ENCODE measurements at regions not wholly inside any gene's neighbourhood (a gene's known extent, or its start where the extent isn't known, plus 50 kb on each side); places are given as distances from the start of the nearest gene placed in this dataset.

DNA sequence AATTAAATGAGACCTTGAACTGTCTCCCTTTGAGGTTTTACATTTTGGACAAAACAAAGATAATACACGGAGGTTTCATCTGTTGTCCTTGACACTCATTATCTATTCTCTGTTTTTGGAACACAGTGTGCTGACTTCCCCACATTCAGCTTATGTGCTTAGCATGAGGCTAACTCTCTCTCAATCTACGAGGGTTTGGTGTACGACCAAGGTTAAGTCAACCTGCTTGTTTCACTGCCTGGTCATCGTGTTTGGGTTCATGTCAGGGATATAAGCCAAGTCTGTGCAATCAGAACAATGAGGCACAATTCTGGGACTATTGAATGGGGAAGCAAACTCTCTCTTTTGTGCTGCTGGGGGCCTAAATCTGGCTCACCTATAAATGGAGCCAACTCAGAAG, 328.5 kb upstream of the USP25 start:
- no peaks in the 10 kb centered on the region for H3K4me1 ChIP-seq (ENCODE audit: control insufficient read depth in 3 of 3, insufficient read depth in 3 of 3, low read length in 3 of 3)
- H3K4me3 ChIP-seq (ENCODE audit: low read length in 3 of 3), result no peak overlapping the region
- no peaks in the 10 kb centered on the region for H3K9me3 ChIP-seq (ENCODE audit: control insufficient read depth in 3 of 3, low read length in 3 of 3)
- no peaks in the 10 kb centered on the region for H3K27me3 ChIP-seq (ENCODE audit: control insufficient read depth in 3 of 3, insufficient read depth in 3 of 3, low read length in 3 of 3)
- no peak overlapping the region for H3K9ac ChIP-seq (ENCODE audit: low read depth in 1 of 3, low read length in 3 of 3)
- no peaks in the 10 kb centered on the region for H3K36me3 ChIP-seq (ENCODE audit: control insufficient read depth in 3 of 3, insufficient read depth in 3 of 3, low read length in 3 of 3)
- H3K27ac ChIP-seq (ENCODE audit: low read depth, low read length), result no peak overlapping the region

DNA sequence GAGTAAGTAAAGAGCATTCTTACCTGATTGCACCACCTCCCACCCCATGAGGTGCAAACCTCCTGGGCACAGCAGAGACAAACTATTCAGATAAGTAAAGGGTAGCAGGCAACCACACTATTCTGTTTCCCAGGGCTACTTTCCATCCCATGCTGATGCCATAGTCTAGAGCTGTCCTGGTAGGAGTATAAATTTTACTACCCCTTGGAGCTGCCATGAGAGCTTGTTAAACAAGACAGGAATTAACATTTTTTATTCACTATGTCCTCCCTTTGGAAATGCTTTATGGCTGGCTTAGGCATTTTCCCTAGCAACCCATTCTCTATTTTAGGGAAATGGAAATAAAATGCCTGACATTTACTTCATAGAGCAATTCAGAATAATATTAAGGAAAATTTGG, 324.6 kb upstream of the USP25 start:
- peaks cover 0 to 4% (median 2%) of the 10 kb centered on the region in 3 donors for H3K4me1 ChIP-seq (ENCODE audit: control insufficient read depth in 3 of 3, insufficient read depth in 3 of 3, low read length in 3 of 3)

DNA sequence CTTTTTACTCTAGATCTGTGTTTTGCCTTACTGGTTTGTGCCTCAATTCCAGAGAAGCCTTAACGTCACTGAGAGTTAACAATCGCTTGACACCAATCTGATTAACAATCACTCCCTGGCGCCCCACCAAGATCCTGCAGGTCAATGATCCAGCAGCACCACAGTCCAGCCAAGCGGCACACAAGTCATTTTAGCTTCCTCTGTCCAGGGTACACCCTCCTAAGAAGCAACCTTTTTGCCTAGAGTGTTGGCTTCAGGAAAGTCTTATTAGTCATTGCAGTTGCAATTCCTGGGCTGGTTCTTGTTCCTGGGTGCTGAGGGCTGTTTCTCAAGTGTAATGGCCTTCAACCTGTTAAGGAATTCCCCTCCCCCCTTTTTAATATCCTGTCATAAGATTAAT, 323.0 kb upstream of the USP25 start:
- Histone ChIP-seq H3K27ac (ENCODE audit: low read depth, low read length) (no peak overlapping the region), H3K9ac (ENCODE audit: low read depth in 1 of 3, low read length in 3 of 3) (no peak overlapping the region), H3K36me3 (ENCODE audit: control insufficient read depth in 3 of 3, insufficient read depth in 3 of 3, low read length in 3 of 3) (no peaks in the 10 kb centered on the region), H3K4me1 (ENCODE audit: control insufficient read depth in 3 of 3, insufficient read depth in 3 of 3, low read length in 3 of 3) (peaks cover 0 to 4% (median 2%) of the 10 kb centered on the region in 3 donors), H3K27me3 (ENCODE audit: control insufficient read depth in 3 of 3, insufficient read depth in 3 of 3, low read length in 3 of 3) (no peaks in the 10 kb centered on the region), H3K9me3 (ENCODE audit: control insufficient read depth in 3 of 3, low read length in 3 of 3) (no peaks in the 10 kb centered on the region), H3K4me3 (ENCODE audit: low read length in 3 of 3) (no peak overlapping the region)

More for the DNA sequence above, 324.6 kb upstream of the USP25 start:
- Histone ChIP-seq H3K4me3 (ENCODE audit: low read length in 3 of 3) (no peak overlapping the region), H3K27me3 (ENCODE audit: control insufficient read depth in 3 of 3, insufficient read depth in 3 of 3, low read length in 3 of 3) (no peaks in the 10 kb centered on the region), H3K9ac (ENCODE audit: low read depth in 1 of 3, low read length in 3 of 3) (no peak overlapping the region), H3K27ac (ENCODE audit: low read depth, low read length) (no peak overlapping the region), H3K36me3 (ENCODE audit: control insufficient read depth in 3 of 3, insufficient read depth in 3 of 3, low read length in 3 of 3) (no peaks in the 10 kb centered on the region), H3K9me3 (ENCODE audit: control insufficient read depth in 3 of 3, low read length in 3 of 3) (no peaks in the 10 kb centered on the region)

DNA sequence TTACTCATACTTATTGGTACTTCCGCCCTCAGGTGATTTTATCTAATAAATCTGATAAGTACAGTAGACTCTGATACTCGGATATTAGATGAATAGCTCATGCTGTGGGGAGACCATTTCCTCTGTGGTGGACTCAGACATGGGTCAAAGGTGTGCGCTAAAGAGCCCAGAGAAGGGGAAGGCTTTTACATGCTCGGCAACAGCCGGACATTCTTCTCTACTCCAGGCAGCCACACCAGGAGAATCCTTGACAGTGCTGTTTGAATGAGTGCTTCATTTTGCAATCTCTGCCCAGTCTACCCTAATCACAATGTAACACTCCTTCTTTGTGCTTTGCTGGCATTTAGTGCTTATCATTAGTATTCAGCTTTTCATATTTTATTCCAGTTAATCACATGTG, 322.2 kb upstream of the USP25 start:
- H3K9me3 ChIP-seq (ENCODE audit: control insufficient read depth in 3 of 3, low read length in 3 of 3), result no peaks in the 10 kb centered on the region
- H3K4me3 ChIP-seq (ENCODE audit: low read length in 3 of 3), result no peak overlapping the region
- H3K27me3 ChIP-seq (ENCODE audit: control insufficient read depth in 3 of 3, insufficient read depth in 3 of 3, low read length in 3 of 3), result no peaks in the 10 kb centered on the region
- H3K9ac ChIP-seq (ENCODE audit: low read depth in 1 of 3, low read length in 3 of 3), result no peak overlapping the region
- no peak overlapping the region for H3K27ac ChIP-seq (ENCODE audit: low read depth, low read length)
- H3K4me1 ChIP-seq (ENCODE audit: control insufficient read depth in 3 of 3, insufficient read depth in 3 of 3, low read length in 3 of 3), result peaks cover 0 to 4% (median 2%) of the 10 kb centered on the region in 3 donors
- no peaks in the 10 kb centered on the region for H3K36me3 ChIP-seq (ENCODE audit: control insufficient read depth in 3 of 3, insufficient read depth in 3 of 3, low read length in 3 of 3)

DNA sequence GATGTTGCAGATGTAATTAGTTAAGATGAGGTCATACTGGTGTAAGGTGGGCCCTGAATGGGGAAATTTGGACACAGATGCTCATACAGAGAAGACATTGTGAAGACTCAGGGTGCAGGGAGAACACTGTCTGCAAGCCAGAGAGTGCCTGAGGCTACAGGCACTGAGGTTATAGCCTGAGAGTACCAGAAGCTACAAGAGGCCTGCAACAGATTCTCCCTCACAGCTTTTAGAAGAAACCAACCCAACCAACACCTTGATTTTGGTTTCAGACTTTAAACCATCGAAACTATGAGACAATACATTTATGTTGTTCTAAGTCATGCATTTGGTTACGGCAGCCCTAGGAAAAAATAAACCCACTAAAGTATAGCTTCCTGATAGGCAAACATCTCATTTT, 321.7 kb upstream of the USP25 start:
- H3K27me3 ChIP-seq (ENCODE audit: control insufficient read depth in 3 of 3, insufficient read depth in 3 of 3, low read length in 3 of 3), result no peaks in the 10 kb centered on the region
- H3K4me3 ChIP-seq (ENCODE audit: low read length in 3 of 3), result no peak overlapping the region
- H3K36me3 ChIP-seq (ENCODE audit: control insufficient read depth in 3 of 3, insufficient read depth in 3 of 3, low read length in 3 of 3), result no peaks in the 10 kb centered on the region
- no peak overlapping the region for H3K9ac ChIP-seq (ENCODE audit: low read depth in 1 of 3, low read length in 3 of 3)
- H3K4me1 ChIP-seq (ENCODE audit: control insufficient read depth in 3 of 3, insufficient read depth in 3 of 3, low read length in 3 of 3), result peaks cover 0 to 4% (median 2%) of the 10 kb centered on the region in 3 donors
- H3K27ac ChIP-seq (ENCODE audit: low read depth, low read length), result no peak overlapping the region
- H3K9me3 ChIP-seq (ENCODE audit: control insufficient read depth in 3 of 3, low read length in 3 of 3), result no peaks in the 10 kb centered on the region

DNA sequence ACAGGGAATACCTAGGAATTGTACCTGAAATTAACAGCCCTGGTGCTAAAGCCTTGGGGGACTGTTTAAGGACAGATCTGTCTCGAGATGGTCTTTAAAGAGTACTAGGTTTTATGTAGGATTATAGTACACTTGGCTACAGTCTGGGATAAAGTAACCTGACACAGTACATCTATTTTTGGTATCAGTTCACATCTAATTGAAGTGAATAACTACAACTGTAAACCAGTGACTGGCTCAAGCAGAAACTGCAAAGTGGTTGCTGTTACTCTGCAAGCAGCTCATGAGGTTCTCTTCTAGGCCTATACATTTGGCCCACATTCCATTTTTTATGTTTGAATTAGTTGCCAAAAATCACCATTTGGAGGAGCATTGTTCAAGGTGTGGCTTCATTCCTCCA, 320.8 kb upstream of the USP25 start:
- H3K27me3 ChIP-seq (ENCODE audit: control insufficient read depth in 3 of 3, insufficient read depth in 3 of 3, low read length in 3 of 3), result no peaks in the 10 kb centered on the region
- no peaks in the 10 kb centered on the region for H3K9me3 ChIP-seq (ENCODE audit: control insufficient read depth in 3 of 3, low read length in 3 of 3)
- peaks cover 0 to 4% (median 2%) of the 10 kb centered on the region in 3 donors for H3K4me1 ChIP-seq (ENCODE audit: control insufficient read depth in 3 of 3, insufficient read depth in 3 of 3, low read length in 3 of 3)
- H3K36me3 ChIP-seq (ENCODE audit: control insufficient read depth in 3 of 3, insufficient read depth in 3 of 3, low read length in 3 of 3), result no peaks in the 10 kb centered on the region
- H3K27ac ChIP-seq (ENCODE audit: low read depth, low read length), result no peak overlapping the region
- no peak overlapping the region for H3K4me3 ChIP-seq (ENCODE audit: low read length in 3 of 3)
- H3K9ac ChIP-seq (ENCODE audit: low read depth in 1 of 3, low read length in 3 of 3), result no peak overlapping the region

DNA sequence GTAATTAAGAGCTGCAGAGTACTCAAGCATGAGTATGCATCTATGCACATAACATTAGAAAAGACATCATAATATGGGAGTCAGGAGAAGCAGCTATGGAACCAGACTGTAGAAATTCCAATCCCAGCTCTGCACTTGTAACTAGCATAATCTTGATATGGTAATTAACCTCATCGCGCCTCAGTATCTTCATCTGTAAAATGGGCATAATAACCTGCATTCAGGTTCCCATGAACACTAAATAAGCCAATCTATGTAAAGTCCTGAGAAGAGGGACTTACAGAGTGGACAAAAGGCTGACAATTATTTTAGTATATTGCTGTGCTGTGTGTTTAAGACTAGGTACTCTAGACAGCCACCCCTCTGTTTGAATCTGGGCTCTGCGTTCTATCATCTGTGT, 318.9 kb upstream of the USP25 start:
- Histone ChIP-seq H3K27ac (ENCODE audit: low read depth, low read length) (no peak overlapping the region), H3K9ac (ENCODE audit: low read depth in 1 of 3, low read length in 3 of 3) (no peak overlapping the region), H3K4me1 (ENCODE audit: control insufficient read depth in 3 of 3, insufficient read depth in 3 of 3, low read length in 3 of 3) (peaks cover 0 to 4% (median 2%) of the 10 kb centered on the region in 3 donors), H3K27me3 (ENCODE audit: control insufficient read depth in 3 of 3, insufficient read depth in 3 of 3, low read length in 3 of 3) (no peaks in the 10 kb centered on the region), H3K9me3 (ENCODE audit: control insufficient read depth in 3 of 3, low read length in 3 of 3) (no peaks in the 10 kb centered on the region), H3K36me3 (ENCODE audit: control insufficient read depth in 3 of 3, insufficient read depth in 3 of 3, low read length in 3 of 3) (no peaks in the 10 kb centered on the region), H3K4me3 (ENCODE audit: low read length in 3 of 3) (no peak overlapping the region)

DNA sequence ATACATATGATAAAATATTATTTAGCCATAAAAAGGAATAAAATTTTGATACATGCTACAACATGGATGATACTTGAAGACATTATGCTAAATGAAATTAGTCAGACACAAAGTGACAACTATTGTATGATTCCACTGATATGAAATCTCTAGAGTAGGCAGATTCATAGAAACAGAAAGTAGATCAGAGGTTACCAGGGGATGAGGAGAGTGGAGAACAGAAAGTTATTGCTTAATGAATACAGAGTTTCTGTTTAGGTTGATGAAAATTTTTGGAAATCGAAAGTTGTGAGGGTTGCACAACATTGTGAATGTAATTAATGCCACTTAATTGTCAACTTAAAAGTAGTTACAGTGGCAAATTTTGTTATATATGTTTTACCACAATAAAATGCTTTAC, 315.7 kb upstream of the USP25 start:
- Histone ChIP-seq H3K4me3 (ENCODE audit: low read length in 3 of 3) (no peak overlapping the region), H3K27ac (ENCODE audit: low read depth, low read length) (no peak overlapping the region), H3K4me1 (ENCODE audit: control insufficient read depth in 3 of 3, insufficient read depth in 3 of 3, low read length in 3 of 3) (peaks cover 0 to 3% (median 0%) of the 10 kb centered on the region in 3 donors), H3K9me3 (ENCODE audit: control insufficient read depth in 3 of 3, low read length in 3 of 3) (no peaks in the 10 kb centered on the region), H3K27me3 (ENCODE audit: control insufficient read depth in 3 of 3, insufficient read depth in 3 of 3, low read length in 3 of 3) (no peaks in the 10 kb centered on the region), H3K9ac (ENCODE audit: low read depth in 1 of 3, low read length in 3 of 3) (no peak overlapping the region), H3K36me3 (ENCODE audit: control insufficient read depth in 3 of 3, insufficient read depth in 3 of 3, low read length in 3 of 3) (no peaks in the 10 kb centered on the region)

DNA sequence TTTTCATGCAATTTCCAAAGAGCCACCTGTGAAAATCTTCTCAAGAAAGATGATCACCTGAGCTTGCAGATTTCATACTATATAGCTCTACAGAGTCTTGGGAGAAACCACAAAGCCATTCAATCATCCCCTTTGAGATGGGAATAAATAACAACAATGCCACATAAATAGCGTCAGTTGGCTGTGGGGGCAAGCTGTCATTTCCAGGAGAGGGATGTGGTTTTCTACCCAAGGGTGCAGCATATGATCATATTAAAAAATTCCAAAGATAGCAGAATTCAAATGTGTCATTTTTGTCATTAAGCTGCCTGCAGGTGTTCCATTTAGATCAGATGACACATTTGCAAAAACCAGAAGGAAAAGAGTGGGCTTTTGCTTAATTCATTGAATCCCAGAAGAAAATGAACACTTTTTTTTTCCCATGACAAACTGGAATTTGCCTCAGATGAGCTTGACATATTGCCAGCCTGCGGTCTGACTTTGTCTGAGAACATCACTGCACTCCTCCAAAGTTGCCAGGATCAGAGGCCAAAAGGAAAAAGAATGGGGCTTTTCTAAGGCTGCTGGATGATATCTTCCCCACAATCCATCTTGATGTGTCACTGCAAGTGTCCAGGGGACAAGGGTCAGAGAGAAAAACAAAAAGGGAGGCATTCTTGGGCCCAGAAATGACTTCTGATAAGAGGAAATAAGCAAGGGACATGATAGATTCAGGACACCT, 314.1 kb upstream of the USP25 start:
- Histone ChIP-seq H3K4me3 (ENCODE audit: low read length in 3 of 3) (no peak overlapping the region), H3K9ac (ENCODE audit: low read depth in 1 of 3, low read length in 3 of 3) (no peak overlapping the region), H3K36me3 (ENCODE audit: control insufficient read depth in 3 of 3, insufficient read depth in 3 of 3, low read length in 3 of 3) (no peaks in the 10 kb centered on the region), H3K4me1 (ENCODE audit: control insufficient read depth in 3 of 3, insufficient read depth in 3 of 3, low read length in 3 of 3) (no peaks in the 10 kb centered on the region), H3K27me3 (ENCODE audit: control insufficient read depth in 3 of 3, insufficient read depth in 3 of 3, low read length in 3 of 3) (no peaks in the 10 kb centered on the region), H3K9me3 (ENCODE audit: control insufficient read depth in 3 of 3, low read length in 3 of 3) (no peaks in the 10 kb centered on the region), H3K27ac (ENCODE audit: low read depth, low read length) (no peak overlapping the region)

DNA sequence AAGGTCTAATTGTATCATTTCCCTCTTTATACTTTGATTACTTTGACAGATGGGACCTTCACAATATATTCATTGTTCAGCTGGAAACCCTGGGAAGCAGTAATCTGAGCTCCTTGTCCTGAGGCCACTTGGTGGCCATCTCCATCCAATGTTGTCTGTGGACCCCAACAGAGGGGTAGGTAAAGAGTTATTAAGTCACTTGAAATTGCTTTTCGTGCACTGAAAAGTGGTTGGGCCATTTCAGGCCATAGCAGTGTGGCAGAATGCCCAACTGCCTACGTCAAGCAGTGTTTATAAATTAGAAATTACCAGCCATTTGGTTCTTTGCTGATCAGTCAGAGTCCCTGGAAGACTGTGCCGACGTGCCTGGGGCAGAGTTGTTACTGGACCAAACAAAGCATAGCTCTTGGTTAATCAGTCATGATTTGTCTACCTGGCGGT, 308.3 kb upstream of the USP25 start:
- no peak overlapping the region for H3K27ac ChIP-seq (ENCODE audit: low read depth, low read length)

More for the DNA sequence above, 308.3 kb upstream of the USP25 start:
- no peaks in the 10 kb centered on the region for H3K9me3 ChIP-seq (ENCODE audit: control insufficient read depth in 3 of 3, low read length in 3 of 3)
- no peak overlapping the region for H3K9ac ChIP-seq (ENCODE audit: low read depth in 1 of 3, low read length in 3 of 3)
- no peak overlapping the region for H3K4me3 ChIP-seq (ENCODE audit: low read length in 3 of 3)
- no peaks in the 10 kb centered on the region for H3K27me3 ChIP-seq (ENCODE audit: control insufficient read depth in 3 of 3, insufficient read depth in 3 of 3, low read length in 3 of 3)
- H3K36me3 ChIP-seq (ENCODE audit: control insufficient read depth in 3 of 3, insufficient read depth in 3 of 3, low read length in 3 of 3), result no peaks in the 10 kb centered on the region
- no peaks in the 10 kb centered on the region for H3K4me1 ChIP-seq (ENCODE audit: control insufficient read depth in 3 of 3, insufficient read depth in 3 of 3, low read length in 3 of 3)

All from skeletal muscle tissue (tissue), 3 donors.